ENCODE measurements at regions not wholly inside any gene's neighbourhood (a gene's known extent, or its start where the extent isn't known, plus 50 kb on each side); places are given as distances from the start of the nearest gene placed in this dataset.

DNA sequence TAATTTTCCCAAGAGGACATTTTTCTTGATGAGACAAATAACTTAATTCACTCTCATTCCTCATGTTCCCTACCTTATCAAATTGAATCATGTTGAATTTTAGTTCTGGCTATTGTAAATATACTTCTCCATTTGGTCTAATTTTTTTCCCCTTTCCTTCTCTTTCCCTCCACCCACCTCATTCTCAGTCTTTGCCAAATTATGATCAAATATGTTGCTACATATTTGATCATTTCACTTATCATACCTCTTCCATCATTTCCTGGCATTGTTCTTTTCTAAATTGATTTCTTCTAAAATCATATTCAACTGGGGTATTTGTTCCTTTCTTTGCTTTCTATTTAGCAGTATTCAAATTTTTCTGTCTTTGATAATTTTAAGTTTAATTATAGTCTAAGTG, 52.3 kb downstream of the HDGFL1 start:
- Histone ChIP-seq H3K27ac (ENCODE audit: extremely low read depth, low read depth, low read length) (no peak overlapping the region), H3K4me3 (ENCODE audit: low read depth, low read length) (no peak overlapping the region), H3K36me3 (ENCODE audit: control insufficient read depth in 2 of 2, insufficient read depth in 1 of 2, low read length in 2 of 2) (no peaks in the 10 kb centered on the region), H3K9me3 (ENCODE audit: control insufficient read depth, insufficient read depth, low read depth, low read length) (no peaks in the 10 kb centered on the region), H3K4me1 (ENCODE audit: control insufficient read depth, insufficient read depth, low read length) (no peaks in the 10 kb centered on the region)
- CTCF ChIA-PET: no interaction called here
- POLR2A ChIA-PET: no interaction called here
- TF ChIP-seq ZNF140 (tag by site-specific recombination; IDR thresholded peaks at IDR 0.05) (no peak), ZNF571 (tag by site-specific recombination; IDR thresholded peaks at IDR 0.05) (no peak), TRIM28 (IDR thresholded peaks at IDR 0.05; ENCODE audit: borderline replicate concordance, low read length) (no peak), ZNF114 (tag by site-specific recombination; IDR thresholded peaks at IDR 0.05) (no peak), ZNF175 (tag by site-specific recombination; IDR thresholded peaks at IDR 0.05) (no peak), ZNF174 (tag by site-specific recombination; IDR thresholded peaks at IDR 0.05) (no peak), ZNF529 (tag by site-specific recombination; IDR thresholded peaks at IDR 0.05; ENCODE audit: insufficient replicate concordance) (no peak), ZNF266 (tag by site-specific recombination; IDR thresholded peaks at IDR 0.05; ENCODE audit: low read depth) (no peak), SP2 (tag by site-specific recombination; IDR thresholded peaks at IDR 0.05) (no peak), ZNF510 (tag by site-specific recombination; IDR thresholded peaks at IDR 0.05; ENCODE audit: insufficient replicate concordance) (no peak), SCRT1 (tag by site-specific recombination; IDR thresholded peaks at IDR 0.05; ENCODE audit: borderline replicate concordance) (no peak), ZNF621 (tag by site-specific recombination; IDR thresholded peaks at IDR 0.05) (no peak), ZNF530 (tag by site-specific recombination; IDR thresholded peaks at IDR 0.05; ENCODE audit: low read depth) (no peak)
- TF ChIP-seq, protein P1, sequence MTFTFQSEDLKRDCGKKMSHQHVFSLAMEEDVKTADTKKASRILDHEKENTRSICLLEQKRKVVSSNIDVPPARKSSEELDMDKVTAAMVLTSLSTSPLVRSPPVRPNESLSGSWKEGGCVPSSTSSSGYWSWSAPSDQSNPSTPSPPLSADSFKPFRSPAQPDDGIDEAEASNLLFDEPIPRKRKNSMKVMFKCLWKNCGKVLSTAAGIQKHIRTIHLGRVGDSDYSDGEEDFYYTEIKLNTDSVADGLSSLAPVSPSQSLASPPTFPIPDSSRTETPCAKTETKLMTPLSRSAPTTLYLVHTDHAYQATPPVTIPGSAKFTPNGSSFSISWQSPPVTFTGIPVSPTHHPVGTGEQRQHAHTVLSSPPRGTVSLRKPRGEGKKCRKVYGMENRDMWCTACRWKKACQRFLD (tag by site-specific recombination; IDR thresholded peaks at IDR 0.05): no peak
- TF ChIP-seq, protein P2, sequence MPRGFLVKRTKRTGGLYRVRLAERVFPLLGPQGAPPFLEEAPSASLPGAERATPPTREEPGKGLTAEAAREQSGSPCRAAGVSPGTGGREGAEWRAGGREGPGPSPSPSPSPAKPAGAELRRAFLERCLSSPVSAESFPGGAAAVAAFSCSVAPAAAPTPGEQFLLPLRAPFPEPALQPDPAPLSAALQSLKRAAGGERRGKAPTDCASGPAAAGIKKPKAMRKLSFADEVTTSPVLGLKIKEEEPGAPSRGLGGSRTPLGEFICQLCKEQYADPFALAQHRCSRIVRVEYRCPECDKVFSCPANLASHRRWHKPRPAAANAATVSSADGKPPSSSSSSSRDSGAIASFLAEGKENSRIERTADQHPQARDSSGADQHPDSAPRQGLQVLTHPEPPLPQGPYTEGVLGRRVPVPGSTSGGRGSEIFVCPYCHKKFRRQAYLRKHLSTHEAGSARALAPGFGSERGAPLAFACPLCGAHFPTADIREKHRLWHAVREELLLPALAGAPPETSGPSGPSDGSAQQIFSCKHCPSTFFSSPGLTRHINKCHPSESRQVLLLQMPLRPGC (tag by site-specific recombination; IDR thresholded peaks at IDR 0.05): no peak

DNA sequence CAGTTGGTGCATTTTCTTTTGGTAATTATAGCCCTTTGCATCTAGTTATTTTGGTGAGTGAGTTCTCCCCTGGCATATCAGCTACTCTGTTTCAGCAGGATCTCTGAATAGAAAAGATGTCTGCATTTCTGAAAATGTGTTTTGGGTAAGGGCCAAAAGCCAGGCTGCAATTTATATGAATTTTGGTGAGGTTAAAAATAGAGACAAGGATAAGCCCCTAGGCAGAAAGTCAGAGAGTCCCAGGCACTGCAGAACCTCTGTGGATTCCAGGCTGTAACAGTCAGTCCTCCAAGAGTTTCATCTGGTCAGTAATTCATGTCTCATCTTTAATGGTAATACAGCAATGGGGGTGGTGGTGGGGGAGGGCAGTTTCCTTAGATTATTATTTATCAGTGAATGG, 53.0 kb downstream of the HDGFL1 start:
- Histone ChIP-seq H3K9me3 (ENCODE audit: control insufficient read depth, insufficient read depth, low read depth, low read length) (no peaks in the 10 kb centered on the region), H3K36me3 (ENCODE audit: control insufficient read depth in 2 of 2, insufficient read depth in 1 of 2, low read length in 2 of 2) (no peaks in the 10 kb centered on the region), H3K4me1 (ENCODE audit: control insufficient read depth, insufficient read depth, low read length) (no peaks in the 10 kb centered on the region), H3K4me3 (ENCODE audit: low read depth, low read length) (no peak overlapping the region), H3K27ac (ENCODE audit: extremely low read depth, low read depth, low read length) (no peak overlapping the region)
- POLR2A ChIA-PET: no interaction called here
- TF ChIP-seq ZXDB (tag by site-specific recombination; IDR thresholded peaks at IDR 0.05): no peak
- TF ChIP-seq ZNF670 (tag by site-specific recombination; IDR thresholded peaks at IDR 0.05; ENCODE audit: low read depth): no peak
- TF ChIP-seq YY2 (tag by site-specific recombination; IDR thresholded peaks at IDR 0.05): no peak
- TF ChIP-seq ZNF571 (tag by site-specific recombination; IDR thresholded peaks at IDR 0.05): no peak
- no peak for TF ChIP-seq SALL2 (tag by site-specific recombination; IDR thresholded peaks at IDR 0.05; ENCODE audit: borderline replicate concordance)
- TF ChIP-seq, protein P3, sequence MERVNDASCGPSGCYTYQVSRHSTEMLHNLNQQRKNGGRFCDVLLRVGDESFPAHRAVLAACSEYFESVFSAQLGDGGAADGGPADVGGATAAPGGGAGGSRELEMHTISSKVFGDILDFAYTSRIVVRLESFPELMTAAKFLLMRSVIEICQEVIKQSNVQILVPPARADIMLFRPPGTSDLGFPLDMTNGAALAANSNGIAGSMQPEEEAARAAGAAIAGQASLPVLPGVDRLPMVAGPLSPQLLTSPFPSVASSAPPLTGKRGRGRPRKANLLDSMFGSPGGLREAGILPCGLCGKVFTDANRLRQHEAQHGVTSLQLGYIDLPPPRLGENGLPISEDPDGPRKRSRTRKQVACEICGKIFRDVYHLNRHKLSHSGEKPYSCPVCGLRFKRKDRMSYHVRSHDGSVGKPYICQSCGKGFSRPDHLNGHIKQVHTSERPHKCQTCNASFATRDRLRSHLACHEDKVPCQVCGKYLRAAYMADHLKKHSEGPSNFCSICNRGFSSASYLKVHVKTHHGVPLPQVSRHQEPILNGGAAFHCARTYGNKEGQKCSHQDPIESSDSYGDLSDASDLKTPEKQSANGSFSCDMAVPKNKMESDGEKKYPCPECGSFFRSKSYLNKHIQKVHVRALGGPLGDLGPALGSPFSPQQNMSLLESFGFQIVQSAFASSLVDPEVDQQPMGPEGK (tag by site-specific recombination; IDR thresholded peaks at IDR 0.05): no peak
- TF ChIP-seq ZNF416 (tag by site-specific recombination; IDR thresholded peaks at IDR 0.05): no peak
- no peak for TF ChIP-seq SP3 (tag by site-specific recombination; IDR thresholded peaks at IDR 0.05)
- no peak for TF ChIP-seq ZNF274 (IDR thresholded peaks at IDR 0.05; ENCODE audit: low read length)
- no peak for TF ChIP-seq ZNF274 (tag by site-specific recombination; IDR thresholded peaks at IDR 0.05; ENCODE audit: borderline replicate concordance)
- CTCF ChIA-PET: no interaction called here
